Stimulated activated CD8-positive, alpha-beta memory T cell treated with anti-CD3 and anti-CD28 coated beads, Interleukin-15, amount 100 ng/mL, for 48 hours (primary cell): ENCODE measurements at regions not wholly inside any gene's neighbourhood (a gene's known extent, or its start where the extent isn't known, plus 50 kb on each side); places are given as distances from the start of the nearest gene placed in this dataset.

Source experiments
- DNase-seq, 2 donors: peaks; one replicate each; pipeline ENCODE4 v3.0.0-alpha.2; 2020; ENCODE audit warnings: low read depth in 2 of 2

DNA sequence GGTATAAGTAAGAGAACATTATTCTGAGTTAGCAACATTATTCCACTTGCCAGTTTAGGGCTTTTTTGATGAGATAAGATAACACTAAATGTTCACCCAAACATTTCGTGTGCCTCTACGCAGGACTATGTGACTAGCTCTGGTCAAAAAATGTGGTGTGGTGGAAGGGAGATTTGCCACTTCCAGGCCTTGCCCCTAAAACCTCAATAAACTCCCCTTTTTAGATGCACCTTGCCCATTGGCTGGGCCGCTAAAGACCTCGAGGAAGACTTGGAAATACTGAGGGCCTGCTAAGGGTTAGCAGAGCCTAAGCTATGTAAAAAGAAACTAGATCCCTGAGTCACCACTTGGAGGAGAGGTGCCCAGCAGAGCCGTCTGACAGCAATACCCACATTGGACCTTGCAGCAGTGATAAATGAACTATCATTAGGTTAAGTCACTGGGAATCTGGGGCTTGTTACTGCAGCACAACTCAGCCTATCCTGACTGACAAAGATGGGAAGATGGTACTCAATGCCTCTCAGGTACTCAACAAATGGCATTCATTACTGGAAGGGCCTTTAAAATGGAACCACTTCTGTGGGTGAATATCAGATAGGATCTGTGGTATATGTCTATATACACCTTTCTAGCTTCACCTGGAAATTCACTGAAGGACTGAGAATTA is 331.5 kb upstream of the TLE3 start:
- DNase-seq, result no peak

GRCh38 chr15:70428211-70428822 is 330.6 kb upstream of the TLE3 start:
- DNase-seq, result no peak

DNA sequence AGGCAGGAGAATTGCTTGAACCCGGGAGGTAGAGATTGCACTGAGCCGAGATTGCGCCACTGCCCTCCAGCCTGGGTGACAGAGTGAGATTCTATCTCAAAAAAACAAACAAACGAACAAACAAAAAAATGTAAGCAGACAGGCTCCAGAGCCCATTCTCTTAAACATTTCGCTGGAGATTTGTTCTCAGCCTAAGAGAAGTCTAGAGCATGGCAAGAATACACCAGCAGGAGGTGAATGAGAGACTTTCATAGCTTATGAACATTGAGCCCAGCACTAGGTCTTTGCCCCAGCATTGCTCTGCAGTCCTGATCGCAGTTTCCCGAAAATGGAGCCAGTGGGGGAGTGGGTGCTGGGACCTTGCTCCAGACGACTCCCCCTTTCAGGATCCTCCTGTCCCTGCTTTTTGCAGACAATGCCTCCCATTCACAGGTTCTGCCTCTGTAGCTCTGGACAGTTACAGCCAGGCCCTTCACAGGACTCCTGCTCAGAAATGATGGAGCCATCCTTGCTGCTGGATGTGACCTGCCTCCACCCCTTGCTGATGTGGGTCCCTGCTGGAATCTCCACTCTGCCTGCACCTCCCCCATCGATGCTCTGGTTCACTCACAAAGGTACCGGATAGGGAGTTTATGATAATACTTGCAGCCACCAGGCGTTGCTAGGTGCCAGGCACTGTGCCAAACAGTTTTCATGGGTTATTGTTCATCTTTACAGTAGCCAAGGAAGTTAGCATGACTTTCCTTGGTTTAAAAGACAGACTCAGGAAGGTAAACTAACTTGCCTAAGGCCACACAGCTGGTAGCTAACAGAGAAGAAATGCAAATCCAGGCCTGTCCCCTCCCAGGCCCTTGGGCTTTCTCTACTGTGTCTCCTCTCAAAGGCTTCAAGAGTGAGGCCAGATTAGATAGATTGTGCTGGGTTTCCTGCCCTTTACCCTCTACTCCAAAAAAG is 329.7 kb upstream of the TLE3 start:
- DNase-seq, result no peak

- DNase-seq, result no peak
Measured at GRCh38 chr15:70426096-70426821, 328.5 kb upstream of the TLE3 start.

GRCh38 chr15:70424937-70425411 is 327.3 kb upstream of the TLE3 start:
- peak; percentile 15 to 45 for DNase-seq

- DNase-seq, result no peak
Measured at GRCh38 chr15:70423267-70423666, 325.6 kb upstream of the TLE3 start.

DNA sequence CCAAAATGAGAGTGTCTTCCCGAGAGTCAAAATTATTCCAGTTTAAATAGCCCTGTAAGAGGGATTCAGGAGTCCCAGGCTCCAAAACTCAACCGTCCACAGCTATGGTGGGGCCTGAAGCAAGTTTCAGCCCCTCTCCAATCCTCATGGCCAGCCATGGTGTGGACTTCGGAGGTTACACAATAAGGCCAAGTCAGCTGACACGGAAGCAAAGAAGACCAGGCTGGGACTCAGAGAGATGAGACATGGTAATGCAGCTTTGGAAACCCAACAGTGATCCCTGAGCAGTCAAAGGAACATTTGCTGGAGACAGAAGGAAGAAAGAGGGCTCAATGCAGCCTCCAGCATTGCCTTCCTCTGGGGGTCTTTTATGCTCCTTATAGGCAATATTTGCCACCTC is 324.6 kb upstream of the TLE3 start:
- DNase-seq, result no peak

- DNase-seq, result no peak
Measured at GRCh38 chr15:70420948-70421482, 323.3 kb upstream of the TLE3 start.

DNA sequence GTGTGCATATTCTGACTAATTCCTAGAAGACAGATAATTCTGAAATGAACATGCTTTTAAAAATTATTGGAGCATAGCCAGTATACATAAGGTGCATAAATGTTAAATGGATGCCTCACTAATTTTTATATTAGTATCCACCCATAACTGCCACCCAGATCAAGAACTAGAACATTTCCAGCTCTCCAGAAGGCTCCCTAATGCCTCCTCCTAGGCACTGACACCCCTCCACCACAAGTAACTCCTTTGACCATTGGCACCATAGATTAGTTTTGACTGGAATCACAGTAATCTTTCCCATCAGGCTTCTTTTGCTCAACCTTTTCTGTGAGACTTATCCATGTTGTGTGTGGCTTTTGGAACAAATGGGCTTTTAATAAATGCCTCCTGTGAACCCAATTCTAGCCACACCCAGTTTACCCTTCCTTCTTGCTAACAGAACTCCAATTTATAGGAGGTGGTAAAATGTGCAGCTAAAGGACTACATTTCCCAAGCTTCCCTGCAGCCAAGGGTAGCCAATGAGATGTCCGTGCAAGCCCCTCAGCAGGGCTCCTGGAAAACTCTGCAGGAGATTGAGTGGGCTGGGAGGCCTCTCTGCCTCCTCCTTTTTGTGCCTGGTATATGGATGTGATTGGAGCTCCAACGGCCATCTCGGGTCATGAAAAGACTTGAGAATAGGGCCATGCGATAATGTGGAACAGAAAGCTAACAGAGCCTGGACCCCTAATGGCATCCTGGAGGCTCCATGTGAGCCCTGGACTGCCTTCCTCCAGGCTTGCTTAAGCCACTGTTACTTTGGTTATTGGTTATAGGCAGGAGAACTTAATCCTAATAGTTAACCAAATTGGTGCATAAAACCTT is 322.6 kb upstream of the TLE3 start:
- DNase-seq, result no peak

DNA sequence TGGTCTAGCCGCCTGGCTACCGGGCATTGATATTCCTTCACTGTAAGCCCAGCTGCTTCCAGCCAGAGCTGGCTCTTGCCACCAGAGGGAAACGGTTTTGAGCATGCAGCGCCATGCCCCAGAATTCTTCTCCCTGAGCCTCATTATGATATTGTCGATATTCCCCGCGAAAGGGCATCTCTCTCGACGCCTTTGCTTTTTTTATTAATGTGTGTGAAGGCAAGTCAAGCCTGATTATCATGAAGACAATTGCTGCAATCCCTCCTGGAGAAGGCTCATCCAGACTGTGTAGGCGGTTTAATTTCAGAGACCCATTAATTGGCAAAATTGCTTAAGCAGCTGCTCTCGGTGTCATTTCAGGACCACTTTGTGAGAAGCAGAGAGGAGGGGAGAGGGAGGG is 321.2 kb upstream of the TLE3 start:
- no peak for DNase-seq

- no peak for DNase-seq
Measured at GRCh38 chr15:70417535-70417934, 319.8 kb upstream of the TLE3 start.

DNA sequence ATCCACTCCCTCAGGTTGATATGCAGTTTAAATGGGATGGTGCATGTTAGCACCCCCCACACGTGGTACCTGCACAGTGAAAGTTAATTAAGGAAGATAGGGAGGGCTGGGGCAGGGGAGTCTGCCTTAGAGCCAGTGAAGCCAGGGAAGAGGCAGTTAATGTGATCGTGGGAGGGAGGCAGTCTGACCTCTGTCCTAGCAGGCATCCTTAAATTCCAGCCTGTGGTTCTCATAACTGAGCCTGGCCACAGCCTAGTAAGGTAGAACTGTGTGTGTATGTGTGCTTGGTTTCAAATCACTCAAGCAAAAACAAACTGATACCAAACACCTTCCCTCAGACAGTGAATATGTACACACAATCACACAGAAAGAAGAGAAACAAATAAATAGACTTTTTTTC is 319.1 kb upstream of the TLE3 start:
- DNase-seq, result no peak

GRCh38 chr15:70415398-70415797 is 317.7 kb upstream of the TLE3 start:
- DNase-seq, result no peak

DNA sequence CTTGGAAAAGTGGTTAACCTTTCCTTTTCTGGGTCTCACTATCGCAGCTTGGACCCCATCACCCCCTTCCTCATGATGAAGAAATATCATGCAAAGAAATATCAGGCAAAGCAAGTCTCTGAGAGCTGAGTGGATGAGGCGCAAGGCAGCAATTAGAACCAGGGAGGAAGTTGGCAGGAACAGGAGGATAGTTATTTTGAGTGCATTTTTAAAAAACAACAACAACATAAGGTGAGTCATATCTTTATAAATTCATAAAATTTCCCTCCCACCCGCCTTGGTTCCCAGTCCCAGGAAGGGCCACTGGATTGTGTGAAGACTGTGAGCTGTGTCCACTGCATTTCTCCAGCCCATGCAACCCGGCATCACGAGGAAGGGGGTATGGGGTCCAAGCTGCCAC is 316.9 kb upstream of the TLE3 start:
- no peak for DNase-seq

DNA sequence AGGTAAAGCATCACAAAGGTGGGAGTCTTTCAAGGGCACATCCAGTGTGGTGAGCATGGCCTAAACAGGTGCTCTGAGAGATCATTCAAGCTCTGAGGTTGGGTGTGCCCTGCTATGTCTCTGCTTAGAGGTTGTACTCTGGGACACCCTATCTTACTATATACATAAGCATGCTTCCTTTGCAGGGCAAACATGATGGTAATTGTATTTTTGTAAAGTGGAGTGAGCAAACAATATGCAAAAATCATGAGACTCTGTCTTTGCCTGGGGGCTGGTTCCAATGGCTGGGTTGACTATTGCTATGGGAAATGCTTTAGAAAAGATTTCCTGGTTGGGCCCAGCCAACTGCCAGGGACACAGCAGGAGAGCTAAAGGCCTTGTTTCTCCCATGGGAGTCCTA is 315.1 kb upstream of the TLE3 start:
- DNase-seq, result no peak

- DNase-seq, result no peak
Measured at GRCh38 chr15:70411143-70411863, 313.6 kb upstream of the TLE3 start.

GRCh38 chr15:70410371-70410985 is 312.8 kb upstream of the TLE3 start:
- no peak for DNase-seq

- no peak for DNase-seq
Measured at GRCh38 chr15:70409388-70409787, 311.7 kb upstream of the TLE3 start.

DNA sequence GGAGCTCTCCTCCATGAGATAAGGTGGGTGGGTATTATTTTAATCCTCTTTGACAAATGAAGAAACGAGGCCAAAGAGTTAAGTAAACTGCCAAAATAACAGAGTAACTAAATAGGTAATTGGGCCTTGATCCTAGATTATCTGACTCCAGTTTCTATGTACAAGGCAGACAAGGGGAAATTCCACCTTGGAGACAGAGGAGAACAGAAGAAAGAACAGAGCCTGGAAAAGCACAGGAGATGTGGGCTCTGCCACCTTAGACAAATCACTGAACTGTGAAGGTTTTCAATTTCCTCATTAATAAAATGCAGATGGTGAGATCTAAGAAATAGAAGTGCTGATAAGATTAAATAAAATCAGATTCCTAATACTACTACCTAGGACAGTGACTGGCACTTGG is 310.2 kb upstream of the TLE3 start:
- DNase-seq, result no peak

- DNase-seq, result no peak
Measured at GRCh38 chr15:70407336-70407670, 309.6 kb upstream of the TLE3 start.
